ENCODE measurements at regions not wholly inside any gene's neighbourhood (a gene's known extent, or its start where the extent isn't known, plus 50 kb on each side); places are given as distances from the start of the nearest gene placed in this dataset.

DNA sequence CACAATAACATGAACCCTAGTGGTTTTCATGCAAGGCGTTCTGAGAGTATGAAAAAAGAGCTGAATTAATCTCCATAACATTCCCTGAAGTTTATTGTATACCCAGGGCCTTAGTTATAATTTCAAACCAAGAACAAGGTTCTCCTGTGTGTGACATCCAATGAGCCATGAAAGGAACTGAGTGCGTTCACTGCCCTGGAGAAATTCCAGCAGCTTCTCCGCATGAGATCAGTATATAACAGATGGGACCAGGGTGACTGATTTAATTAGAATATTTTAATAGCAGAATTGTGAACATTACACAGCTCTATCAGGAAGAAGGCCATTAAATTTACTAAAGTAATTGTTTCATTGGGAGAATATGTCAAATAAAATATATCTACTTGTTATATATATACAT lies 1190.5 kb upstream of the SLC10A2 start:
- H3K9me3 ChIP-seq (replicated peaks): no peaks in the 10 kb centered on the region
- TF ChIP-seq, protein P1, sequence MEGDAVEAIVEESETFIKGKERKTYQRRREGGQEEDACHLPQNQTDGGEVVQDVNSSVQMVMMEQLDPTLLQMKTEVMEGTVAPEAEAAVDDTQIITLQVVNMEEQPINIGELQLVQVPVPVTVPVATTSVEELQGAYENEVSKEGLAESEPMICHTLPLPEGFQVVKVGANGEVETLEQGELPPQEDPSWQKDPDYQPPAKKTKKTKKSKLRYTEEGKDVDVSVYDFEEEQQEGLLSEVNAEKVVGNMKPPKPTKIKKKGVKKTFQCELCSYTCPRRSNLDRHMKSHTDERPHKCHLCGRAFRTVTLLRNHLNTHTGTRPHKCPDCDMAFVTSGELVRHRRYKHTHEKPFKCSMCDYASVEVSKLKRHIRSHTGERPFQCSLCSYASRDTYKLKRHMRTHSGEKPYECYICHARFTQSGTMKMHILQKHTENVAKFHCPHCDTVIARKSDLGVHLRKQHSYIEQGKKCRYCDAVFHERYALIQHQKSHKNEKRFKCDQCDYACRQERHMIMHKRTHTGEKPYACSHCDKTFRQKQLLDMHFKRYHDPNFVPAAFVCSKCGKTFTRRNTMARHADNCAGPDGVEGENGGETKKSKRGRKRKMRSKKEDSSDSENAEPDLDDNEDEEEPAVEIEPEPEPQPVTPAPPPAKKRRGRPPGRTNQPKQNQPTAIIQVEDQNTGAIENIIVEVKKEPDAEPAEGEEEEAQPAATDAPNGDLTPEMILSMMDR (IDR thresholded peaks at IDR 0.05; ENCODE audit: borderline replicate concordance): no peak
- intact Hi-C loops (cut with micrococcal nuclease): no loop called here
- no peak for DNase-seq
- H3K27me3 ChIP-seq (ENCODE audit: low read depth): no peaks in the 10 kb centered on the region
- H3K36me3 ChIP-seq: no peaks in the 10 kb centered on the region
- no peak overlapping the region for H3K4me3 ChIP-seq
- H3K4me1 ChIP-seq: no peaks in the 10 kb centered on the region
- no peak overlapping the region for H3K27ac ChIP-seq (replicated peaks)

DNA sequence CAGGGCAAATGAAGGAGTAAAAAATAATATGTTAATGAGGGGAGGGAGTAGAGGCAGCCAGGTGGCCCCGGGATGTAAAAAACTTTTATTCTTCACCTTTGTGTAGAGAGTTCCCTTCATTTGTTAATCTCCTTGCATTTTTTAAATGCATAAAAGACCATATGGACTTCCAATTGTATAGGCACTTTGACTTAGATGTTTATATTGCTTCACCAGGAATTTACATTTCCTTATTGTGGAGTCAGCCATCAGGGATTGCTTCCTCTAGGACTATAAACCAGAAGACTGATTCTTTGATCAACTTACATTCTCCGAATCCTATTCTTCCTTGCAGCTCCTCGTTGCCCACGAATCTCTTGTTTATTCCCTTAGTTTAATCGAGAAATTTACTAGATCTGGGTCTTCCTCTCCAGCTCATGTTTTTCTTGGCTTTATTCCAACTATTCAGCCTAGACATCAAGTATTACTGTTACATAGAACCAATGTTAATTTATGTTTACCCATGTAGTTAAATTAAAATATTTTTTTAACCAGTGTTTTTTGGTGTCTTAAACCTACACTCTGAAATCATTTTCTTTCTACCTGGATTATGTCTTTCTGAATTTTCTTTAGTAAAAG lies 1187.0 kb upstream of the SLC10A2 start:
- Histone ChIP-seq H3K27ac (replicated peaks) (no peak overlapping the region), H3K4me3 (no peak overlapping the region), H3K27me3 (ENCODE audit: low read depth) (no peaks in the 10 kb centered on the region), H3K9me3 (replicated peaks) (no peaks in the 10 kb centered on the region), H3K4me1 (no peaks in the 10 kb centered on the region), H3K36me3 (no peaks in the 10 kb centered on the region)
- intact Hi-C loops (cut with micrococcal nuclease): no loop called here
- TF ChIP-seq, protein P1 (IDR thresholded peaks at IDR 0.05; ENCODE audit: borderline replicate concordance): no peak
- no peak for DNase-seq

DNA sequence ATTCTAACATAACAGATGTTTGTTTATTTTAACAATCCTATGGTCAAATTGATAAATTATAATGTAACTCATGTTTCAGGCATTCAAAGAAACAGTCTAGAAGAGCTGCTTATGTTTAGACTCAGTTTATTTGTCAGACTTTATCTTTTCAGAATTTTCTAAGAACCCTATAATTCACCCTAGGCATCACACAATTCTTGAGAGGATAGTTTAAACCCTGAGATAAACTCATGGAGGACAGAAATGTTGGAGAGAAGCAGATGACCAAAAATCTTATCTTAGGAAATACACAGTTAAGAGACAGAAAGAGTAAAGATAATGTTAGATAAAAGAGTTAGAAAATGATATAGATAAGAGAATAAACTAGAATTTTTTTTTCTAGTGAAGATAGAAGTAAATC lies 1185.7 kb upstream of the SLC10A2 start:
- Histone ChIP-seq H3K4me1 (no peaks in the 10 kb centered on the region), H3K27me3 (ENCODE audit: low read depth) (no peaks in the 10 kb centered on the region), H3K36me3 (no peaks in the 10 kb centered on the region), H3K9me3 (replicated peaks) (no peaks in the 10 kb centered on the region), H3K27ac (replicated peaks) (no peak overlapping the region), H3K4me3 (no peak overlapping the region)
- TF ChIP-seq, protein P1 (IDR thresholded peaks at IDR 0.05; ENCODE audit: borderline replicate concordance): no peak
- no peak for DNase-seq
- intact Hi-C loops (cut with micrococcal nuclease): no loop called here

DNA sequence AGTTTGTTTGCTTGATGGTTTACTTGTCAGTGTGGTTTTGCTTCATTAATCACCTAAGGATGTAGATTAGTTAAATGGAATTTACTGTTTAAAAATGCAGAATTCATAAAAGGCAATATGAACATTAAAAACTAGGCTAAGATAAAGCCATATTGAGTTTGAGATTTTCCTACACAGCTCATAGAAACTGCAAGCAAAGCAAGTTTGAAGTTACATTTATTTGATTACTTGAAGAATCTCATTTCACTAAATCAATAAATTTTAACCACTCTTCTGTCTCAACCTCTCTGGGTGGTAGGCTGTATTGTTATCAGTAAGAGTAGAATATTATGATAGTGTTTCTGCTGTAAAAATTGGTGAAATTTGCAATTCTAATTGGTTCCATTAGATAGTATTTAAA lies 1180.7 kb upstream of the SLC10A2 start:
- H3K4me3 ChIP-seq: no peak overlapping the region
- H3K9me3 ChIP-seq (replicated peaks): no peaks in the 10 kb centered on the region
- H3K27me3 ChIP-seq (ENCODE audit: low read depth): no peaks in the 10 kb centered on the region
- no peaks in the 10 kb centered on the region for H3K4me1 ChIP-seq
- no peaks in the 10 kb centered on the region for H3K36me3 ChIP-seq
- TF ChIP-seq, protein P1 (IDR thresholded peaks at IDR 0.05; ENCODE audit: borderline replicate concordance): no peak
- intact Hi-C loops (cut with micrococcal nuclease): no loop called here
- DNase-seq: no peak
- H3K27ac ChIP-seq (replicated peaks): no peak overlapping the region

DNA sequence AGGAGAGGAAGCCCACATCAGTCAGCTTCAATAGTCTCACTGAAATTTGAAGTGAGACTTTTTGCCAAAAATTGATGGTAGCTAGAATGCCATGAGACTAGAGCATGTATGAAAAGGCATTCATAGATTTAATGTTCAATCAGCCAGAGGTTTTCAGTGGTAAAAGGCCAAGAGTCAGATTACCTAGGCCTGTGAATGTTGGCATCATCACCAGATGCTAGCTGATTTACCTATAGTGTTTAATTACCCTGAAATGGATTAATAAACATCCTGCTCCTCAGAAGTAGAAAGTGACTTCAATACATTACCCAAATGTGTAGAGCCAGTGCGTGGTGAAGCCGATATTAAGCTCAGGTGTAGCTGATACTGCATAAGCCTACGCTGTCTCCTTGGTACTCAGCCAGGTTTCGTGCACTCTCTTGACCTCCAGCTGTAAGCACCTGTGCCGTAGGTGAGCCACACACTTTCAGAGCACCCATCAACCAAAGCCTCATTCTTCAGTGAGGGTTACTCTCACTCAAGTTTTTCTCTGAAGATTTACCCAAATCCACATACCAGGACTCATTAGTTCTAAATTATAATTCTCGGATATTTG lies 1140.3 kb upstream of the SLC10A2 start:
- intact Hi-C loops (cut with micrococcal nuclease): no loop called here
- TF ChIP-seq, protein P1 (IDR thresholded peaks at IDR 0.05; ENCODE audit: borderline replicate concordance): no peak
- H3K27me3 ChIP-seq (ENCODE audit: low read depth): no peaks in the 10 kb centered on the region
- no peak for DNase-seq
- no peak overlapping the region for H3K4me3 ChIP-seq
- no peak overlapping the region for H3K27ac ChIP-seq (replicated peaks)
- no peaks in the 10 kb centered on the region for H3K4me1 ChIP-seq
- H3K36me3 ChIP-seq: no peaks in the 10 kb centered on the region
- no peaks in the 10 kb centered on the region for H3K9me3 ChIP-seq (replicated peaks)
